Renal cortex interstitium (tissue), 11 donors: ENCODE measurements at regions not wholly inside any gene's neighbourhood (a gene's known extent, or its start where the extent isn't known, plus 50 kb on each side); places are given as distances from the start of the nearest gene placed in this dataset.
"Not testable (repeated sequence)": the region's sequence is repeated elsewhere in the genome, so short reads cannot be mapped to it uniquely, and the experiment has no call there.

Experiments used
- DNase-seq, 11 donors: peaks; one replicate each; pipeline ENCODE4 v3.0.0-alpha.2; 2013; ENCODE audit warnings: low read depth in 9 of 11, low spot score in 4 of 11; ENCODE audit errors: extremely low read depth in 1 of 11

GRCh38 chr13:21868823-21869222 is 197.9 kb downstream of the FGF9 start:
- DNase-seq: no peak

DNA sequence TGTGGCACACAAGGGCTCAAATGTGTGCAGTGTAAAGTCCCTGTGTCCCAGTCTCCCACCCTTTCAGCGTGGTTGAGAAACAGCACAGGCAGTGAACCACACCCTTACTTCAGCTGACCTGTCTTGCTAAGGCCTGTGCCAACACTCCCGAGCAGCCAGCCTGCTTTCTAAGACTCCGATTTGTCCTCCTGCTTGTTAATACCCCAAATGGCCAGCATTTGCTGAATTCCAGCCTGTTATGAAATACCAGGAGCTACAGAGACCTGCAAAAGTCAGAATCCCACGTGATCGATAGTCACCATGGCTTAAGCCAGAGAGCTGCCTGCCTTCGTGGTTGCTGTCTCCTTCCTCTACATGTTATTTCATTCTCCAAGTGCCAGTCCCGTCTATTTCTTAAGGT is 200.5 kb downstream of the FGF9 start:
- DNase-seq: no peak

DNA sequence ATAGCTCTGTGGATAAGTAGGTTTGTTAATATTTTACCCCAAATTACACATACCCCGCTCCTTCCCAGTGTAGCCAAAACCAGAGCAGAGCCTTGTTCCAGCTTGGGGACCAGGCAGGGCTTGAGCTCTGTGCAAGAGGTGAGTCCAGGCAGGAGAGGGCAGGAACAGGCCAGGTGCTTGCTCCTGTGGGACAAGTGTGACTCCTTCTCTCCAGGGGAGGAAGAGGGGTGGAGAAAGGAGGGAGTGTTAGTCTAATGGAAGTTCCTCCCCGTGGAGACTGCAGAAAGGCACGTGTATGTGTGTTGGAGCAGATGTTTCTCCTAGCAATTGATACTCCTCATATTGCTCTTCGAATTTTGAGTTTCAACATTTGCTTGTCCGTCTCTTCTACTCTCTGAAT is 201.0 kb downstream of the FGF9 start:
- no peak for DNase-seq

GRCh38 chr13:21872795-21873194 is 201.9 kb downstream of the FGF9 start:
- no peak for DNase-seq

DNA sequence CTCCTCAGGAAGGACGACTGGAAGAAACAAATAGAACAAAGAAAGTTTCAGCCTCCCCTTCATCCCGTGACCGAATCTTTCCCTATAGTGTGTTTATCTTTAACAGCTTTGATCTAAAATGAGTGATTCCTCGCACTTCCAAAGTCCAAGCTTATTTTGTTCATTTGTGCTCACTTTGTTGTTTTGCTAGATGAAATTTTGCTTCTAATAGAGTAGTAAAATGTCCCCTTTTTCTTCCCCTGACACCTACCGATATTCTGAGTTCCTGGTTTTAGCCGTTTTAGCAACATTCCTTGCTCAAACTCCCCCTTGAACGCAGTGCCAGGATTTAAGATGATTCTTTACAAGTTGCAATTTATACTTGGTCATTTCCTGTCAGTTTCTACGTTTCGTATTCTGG is 204.2 kb downstream of the FGF9 start:
- DNase-seq: no peak

DNA sequence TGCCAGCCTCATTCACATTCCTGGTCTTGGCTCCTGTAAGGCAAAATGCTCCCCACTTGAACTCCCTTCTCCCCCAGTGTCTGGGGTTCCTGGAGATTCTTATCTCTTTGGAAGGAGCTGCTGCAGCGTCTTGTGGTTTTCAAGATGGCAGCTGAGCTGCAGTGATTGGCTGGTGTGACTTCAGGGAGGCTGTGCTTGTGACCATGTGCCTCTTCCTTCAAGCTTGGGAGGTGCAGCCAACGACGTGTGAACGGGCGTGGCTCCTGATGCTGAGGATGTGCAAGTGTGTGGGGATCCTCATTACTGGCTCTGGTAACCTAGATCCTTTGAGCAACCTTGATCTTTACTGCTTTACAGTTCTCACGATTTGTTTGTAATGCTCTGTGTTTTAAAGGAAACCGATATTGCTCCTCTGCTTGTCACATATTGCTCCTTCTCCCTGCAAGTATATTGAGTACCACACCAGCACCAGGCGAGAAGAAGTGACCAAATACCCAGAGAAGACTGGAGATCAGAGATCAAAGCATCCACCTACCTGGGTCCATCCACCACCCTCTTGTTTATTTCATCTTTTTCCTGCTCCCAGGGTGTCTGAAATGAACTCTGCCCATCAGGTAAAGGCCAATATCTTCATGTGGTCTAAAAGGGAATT is 208.5 kb downstream of the FGF9 start:
- DNase-seq: no peak

GRCh38 chr13:21882766-21883165 is 211.9 kb downstream of the FGF9 start:
- DNase-seq: no peak

- no peak for DNase-seq
These were observed 212.8 kb downstream of the FGF9 start for GRCh38 chr13:21883713-21884112.

DNA sequence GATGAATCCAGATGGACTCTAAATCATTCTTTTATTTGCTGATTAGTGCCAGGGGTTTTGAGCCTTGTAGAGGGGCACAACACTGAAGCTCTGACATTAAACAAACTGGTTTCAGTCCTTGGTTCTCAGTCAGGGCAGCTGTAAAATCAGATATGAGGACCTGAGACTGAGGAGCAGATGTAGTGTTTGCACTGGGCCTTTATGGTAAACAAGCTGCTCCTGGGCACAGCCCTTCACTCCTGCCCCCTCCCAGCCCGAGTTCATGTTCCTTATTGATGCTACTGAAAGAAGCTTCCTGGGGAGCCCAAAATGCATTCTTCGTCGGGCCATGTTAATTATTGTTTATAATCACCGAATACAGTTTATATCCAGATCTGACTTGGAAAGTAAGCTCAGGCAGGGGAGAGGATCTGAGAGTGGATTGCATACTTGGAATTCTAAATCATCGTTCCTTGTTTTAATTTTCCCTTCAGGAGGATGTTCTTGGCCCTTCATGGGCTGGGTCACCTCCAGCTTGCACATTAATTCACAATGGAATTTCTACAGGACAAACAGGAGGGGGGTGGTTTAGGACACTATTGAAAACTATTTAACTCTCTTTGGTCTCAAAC is 213.5 kb downstream of the FGF9 start:
- DNase-seq: no peak

GRCh38 chr13:21884965-21885567 is 214.2 kb downstream of the FGF9 start:
- no peak for DNase-seq

GRCh38 chr13:21885714-21886224 is 214.9 kb downstream of the FGF9 start:
- no peak for DNase-seq

GRCh38 chr13:21889651-21890050 is 218.8 kb downstream of the FGF9 start:
- no peak for DNase-seq

DNA sequence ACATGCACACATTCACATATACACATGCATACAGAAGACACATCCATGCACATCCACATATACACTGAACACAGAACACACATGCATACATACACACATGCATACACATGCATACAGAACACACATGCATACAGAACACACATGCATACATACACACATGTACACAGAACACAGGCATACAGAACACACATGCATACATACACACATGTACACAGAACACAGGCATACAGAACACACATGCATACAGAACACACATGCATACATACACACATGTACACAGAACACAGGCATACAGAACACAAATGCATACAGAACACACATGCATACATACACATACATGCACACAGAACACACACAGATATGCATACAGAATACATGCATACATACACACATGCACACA is 219.3 kb downstream of the FGF9 start:
- DNase-seq: not testable (repeated sequence)

DNA sequence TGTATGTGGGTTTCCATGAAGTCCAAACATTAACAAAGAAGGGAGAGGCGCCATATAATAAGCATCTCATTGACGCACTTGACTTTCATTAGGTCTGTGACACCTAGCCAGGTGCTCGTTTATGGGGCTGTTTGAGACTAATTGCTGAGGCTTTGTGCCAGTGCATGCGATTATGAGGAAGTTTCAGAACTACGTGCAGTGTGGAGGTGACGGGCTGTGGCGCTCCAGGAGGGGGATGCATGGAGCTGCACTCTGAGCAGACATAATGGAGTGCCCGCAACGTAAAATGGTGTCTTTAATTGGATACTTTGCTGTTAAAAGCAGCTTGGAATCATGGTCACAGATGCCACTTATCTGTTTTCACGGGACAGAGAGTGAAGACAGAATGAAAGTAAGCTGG is 223.2 kb downstream of the FGF9 start:
- DNase-seq: no peak

- no peak for DNase-seq
These were observed 224.1 kb downstream of the FGF9 start for GRCh38 chr13:21894703-21895699.

GRCh38 chr13:21895779-21896178 is 224.9 kb downstream of the FGF9 start:
- no peak for DNase-seq

DNA sequence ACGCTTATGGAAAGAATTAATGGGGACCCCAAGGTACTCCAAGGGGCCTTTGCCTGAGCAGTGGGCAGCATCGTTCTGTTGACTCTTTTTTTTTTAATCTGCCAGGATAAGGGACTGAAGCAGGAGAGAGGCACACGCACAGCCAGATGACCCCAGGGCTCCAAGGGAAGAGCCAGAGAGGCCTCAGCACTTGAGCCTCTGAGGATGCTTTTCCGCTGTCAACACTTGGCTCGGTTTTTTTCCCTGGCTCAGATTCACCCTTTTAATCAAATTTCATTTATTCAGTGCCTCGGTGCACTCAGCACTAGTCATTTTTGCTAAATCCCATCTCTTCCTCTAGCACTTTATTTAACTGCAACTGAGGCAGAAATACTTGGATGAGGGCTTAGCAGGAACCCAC is 226.3 kb downstream of the FGF9 start:
- no peak for DNase-seq

GRCh38 chr13:21898459-21898858 is 227.6 kb downstream of the FGF9 start:
- peak in 1 of 11 donors; percentile 22 for DNase-seq

- DNase-seq: no peak
These were observed 228.1 kb downstream of the FGF9 start for GRCh38 chr13:21898945-21899344.
